Activated CD8-positive, alpha-beta memory T cell treated with anti-CD3 and anti-CD28 coated beads for 1 hour (primary cell): ENCODE measurements at regions not wholly inside any gene's neighbourhood (a gene's known extent, or its start where the extent isn't known, plus 50 kb on each side); places are given as distances from the start of the nearest gene placed in this dataset.

Experiments used
- DNase-seq, 2 donors: peaks; one replicate each; pipeline ENCODE4 v3.0.0-alpha.2; 2020; ENCODE audit warnings: low read depth in 1 of 2; ENCODE audit errors: extremely low read depth in 1 of 2

- no peak for DNase-seq
These were observed 110.4 kb upstream of the CFAP20DC start for GRCh38 chr3:59160133-59160746.

GRCh38 chr3:59153648-59154047, 103.8 kb upstream of the CFAP20DC start:
- no peak for DNase-seq

GRCh38 chr3:59152943-59153342, 103.1 kb upstream of the CFAP20DC start:
- DNase-seq, result no peak

- no peak for DNase-seq
These were observed 100.2 kb upstream of the CFAP20DC start for GRCh38 chr3:59150039-59150438.

DNA sequence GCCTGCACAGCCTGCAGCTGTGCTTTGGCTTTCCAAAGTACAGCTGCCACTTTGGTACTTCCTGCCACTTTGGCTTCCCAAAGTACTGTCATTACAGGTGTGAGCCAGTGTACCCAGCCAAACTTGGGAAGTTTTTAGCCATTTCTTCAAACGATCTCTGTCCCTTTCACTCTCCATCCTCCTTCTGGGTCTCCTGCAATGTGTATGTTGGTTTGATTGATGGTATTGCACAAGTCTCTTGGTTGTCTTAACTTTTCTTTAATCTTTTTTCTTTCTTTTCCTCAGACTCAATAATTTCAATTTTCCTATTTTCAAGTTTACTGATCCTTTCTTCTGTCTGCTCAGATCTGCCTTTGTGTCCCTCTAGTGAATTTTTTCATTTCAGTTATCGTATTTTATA, 99.3 kb upstream of the CFAP20DC start:
- no peak for DNase-seq

DNA sequence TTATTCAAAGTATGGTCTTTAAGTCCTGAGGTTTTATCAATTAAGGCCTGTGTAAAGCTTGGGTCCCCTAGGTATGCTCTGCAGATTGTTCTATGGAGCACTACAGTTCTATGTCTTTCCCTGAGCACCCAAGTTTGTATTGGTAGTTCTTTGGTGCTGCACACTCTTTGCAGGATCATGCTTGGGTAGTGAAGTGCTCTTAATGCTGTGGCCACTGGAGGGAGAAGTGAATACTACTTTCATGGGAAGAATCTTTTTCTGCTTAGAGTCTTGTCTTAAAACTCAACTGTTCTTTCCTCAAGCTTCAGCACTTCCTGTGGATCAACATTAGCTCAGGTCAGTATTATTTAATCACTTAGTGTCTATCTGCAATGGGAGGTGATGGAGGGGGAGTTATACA, 93.6 kb upstream of the CFAP20DC start:
- DNase-seq, result no peak

GRCh38 chr3:59142556-59142955, 92.7 kb upstream of the CFAP20DC start:
- DNase-seq, result no peak

DNA sequence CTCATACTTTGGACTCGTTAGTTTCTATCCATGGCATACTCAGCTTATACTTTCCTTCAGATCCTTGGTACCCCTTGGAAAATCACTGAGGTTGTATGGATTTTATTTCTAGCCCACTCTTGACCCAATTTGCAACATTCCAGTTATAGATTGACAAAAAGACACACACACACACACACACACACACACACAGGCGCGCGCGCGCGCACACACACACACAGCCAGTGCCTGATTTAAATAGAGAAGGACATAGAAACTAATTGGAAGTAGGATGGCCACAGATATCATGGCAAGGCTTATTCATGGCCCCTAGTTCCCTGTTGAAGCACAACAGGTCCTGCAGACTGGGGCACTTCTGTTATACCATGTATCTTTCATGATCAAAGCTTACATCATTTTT, 89.1 kb upstream of the CFAP20DC start:
- DNase-seq, result no peak

- no peak for DNase-seq
These were observed 87.6 kb upstream of the CFAP20DC start for GRCh38 chr3:59137415-59137814.

GRCh38 chr3:59136081-59136480, 86.3 kb upstream of the CFAP20DC start:
- DNase-seq, result no peak

- DNase-seq, result no peak
These were observed 85.3 kb upstream of the CFAP20DC start for GRCh38 chr3:59135096-59135495.

DNA sequence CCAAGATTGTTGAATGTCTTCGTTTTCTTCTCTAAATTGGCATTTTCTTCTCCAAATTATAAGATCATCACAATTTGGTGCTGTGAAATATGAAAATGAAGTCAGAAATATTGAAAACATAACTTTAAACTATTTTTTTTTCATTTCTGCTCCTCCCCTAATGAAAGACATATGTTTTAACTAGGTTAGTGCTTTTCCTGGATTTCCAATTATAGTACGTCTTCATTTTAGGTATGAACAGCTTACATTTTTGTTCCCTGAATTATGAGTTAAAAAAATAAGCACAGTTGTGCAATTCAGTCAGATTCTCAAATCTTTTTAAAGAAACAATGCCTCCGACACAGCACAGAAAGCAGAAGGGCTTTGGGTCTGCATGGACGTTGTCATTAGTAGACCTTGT, 83.5 kb upstream of the CFAP20DC start:
- no peak for DNase-seq

DNA sequence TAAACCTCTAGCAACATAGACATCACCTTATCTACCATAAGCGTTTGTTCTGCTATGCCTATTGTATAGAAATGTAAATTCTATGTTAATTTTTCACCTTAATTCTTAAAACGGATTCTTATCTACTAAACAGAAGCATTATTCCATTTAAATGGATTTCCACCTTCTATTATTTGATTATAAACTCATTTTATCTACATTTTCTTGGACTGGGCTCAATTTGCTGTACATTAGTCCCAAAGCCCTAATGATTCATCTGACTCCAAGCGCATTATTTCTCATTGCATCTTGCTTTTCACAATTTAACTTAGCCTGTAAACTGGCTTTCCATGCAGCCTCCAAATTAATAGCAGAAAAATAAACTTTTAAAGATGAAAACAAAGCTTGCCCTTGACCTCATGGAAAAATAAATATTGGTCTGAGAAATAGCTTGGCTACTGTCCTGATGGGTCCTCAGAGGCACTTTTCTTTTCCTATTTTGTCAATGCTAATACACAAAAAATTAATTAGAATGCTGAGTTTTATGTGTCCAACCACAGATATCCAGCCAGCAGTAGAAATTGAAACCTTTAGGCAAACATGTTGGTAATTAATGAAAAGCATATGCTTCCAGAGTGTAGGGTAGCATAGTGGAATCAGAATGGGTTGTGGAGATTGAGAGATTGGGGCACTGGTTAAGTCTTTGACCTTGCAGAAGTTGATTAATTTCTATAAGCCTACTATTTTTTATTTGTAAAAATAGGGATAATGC, 81.4 kb upstream of the CFAP20DC start:
- DNase-seq, result no peak

DNA sequence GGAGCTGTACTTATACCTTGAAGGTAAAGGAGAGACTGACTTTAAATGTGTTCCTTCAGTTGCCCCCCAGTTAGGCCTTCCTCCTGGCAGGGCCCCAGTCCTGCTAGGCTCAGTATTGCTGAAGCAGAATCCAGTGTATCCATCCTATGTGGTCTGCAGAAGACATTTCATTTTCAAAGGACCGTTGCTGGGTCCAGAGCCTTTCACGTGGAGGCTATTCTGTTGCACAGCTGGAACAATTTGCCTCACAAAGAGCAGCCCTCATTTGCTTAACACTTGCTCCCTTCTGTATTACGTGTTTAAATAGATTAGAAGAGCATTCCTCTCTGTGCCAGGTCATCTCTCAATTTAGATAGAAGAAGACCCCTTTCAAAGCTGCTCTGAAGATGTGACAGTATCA, 78.9 kb upstream of the CFAP20DC start:
- DNase-seq, result no peak

- DNase-seq, result no peak
These were observed 77.2 kb upstream of the CFAP20DC start for GRCh38 chr3:59127071-59127470.

DNA sequence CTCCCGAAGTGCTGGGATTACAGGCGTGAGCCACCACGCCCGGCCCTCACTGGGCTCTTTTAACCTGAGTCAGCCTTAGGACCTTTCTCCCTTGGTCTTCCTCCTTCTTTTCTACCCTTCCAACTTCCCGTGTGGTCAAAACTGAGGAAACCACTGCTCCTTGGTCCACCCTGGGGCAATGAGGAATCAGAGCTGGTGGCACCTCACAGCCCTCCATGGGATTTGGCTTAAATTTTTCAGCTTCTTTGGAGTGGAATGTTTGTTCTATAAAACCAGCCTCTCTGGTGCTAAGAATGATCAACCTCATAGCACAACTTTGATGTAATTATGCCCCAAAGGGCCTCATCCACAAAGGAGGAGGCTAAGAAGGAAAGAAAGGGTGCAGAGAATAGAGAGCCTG, 76.6 kb upstream of the CFAP20DC start:
- DNase-seq, result no peak

- no peak for DNase-seq
These were observed 71.7 kb upstream of the CFAP20DC start for GRCh38 chr3:59121346-59122144.

DNA sequence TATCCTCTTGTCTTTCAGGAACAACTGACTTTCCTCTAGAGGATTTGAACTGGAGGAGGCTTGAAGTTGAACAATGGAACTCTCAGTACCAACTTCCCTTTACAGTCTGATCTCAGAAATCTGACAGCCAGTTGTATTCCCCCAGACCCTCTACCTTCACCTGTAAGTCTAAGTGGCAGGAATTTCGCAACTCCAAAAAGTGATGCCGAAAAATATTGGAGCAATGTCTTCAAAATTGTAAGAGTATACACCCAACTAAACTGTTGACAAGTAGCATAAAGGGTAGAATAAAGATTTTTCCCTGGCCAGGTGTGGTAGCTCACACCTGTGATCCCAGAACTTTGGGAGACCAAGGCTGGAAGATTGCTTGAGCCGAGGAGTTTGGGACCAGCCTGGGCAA, 69.1 kb upstream of the CFAP20DC start:
- no peak for DNase-seq

DNA sequence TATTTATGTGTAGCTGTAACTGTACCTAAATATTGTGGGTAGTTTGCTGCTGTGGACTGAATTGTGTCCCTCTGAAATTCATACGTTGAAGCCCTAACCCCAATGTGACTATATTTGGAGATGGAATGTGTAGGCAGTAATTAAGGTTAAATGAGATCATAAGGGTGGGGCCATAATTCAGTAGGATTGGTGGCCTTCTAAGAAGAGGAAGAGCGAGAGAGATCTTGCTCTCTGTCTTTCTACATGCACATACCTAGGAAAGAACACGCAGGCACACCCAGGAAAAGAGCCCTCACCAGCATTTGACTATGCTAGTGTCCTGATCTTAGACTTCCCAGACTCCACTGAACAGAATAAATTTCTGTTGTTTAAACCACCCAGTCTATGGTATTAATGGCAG, 67.6 kb upstream of the CFAP20DC start:
- DNase-seq, result no peak

GRCh38 chr3:59116233-59116537, 66.4 kb upstream of the CFAP20DC start:
- DNase-seq, result no peak

GRCh38 chr3:59115364-59116232, 65.8 kb upstream of the CFAP20DC start:
- no peak for DNase-seq
